H1 (cell line): ENCODE measurements at regions not wholly inside any gene's neighbourhood (a gene's known extent, or its start where the extent isn't known, plus 50 kb on each side); places are given as distances from the start of the nearest gene placed in this dataset.

Source experiments
- CTCF ChIA-PET: fragments of 300-600 bp; sonication (Branson Sonifier 250); formaldehyde crosslinking; loops from one replicate; lab custom pipeline; 2021; ENCODE audit not compliant: partially characterized antibody; lab: Charles Lee
- POLR2A ChIA-PET: fragments of 300-600 bp; sonication (Branson Sonifier 250); formaldehyde crosslinking; loops from one replicate; lab custom pipeline; 2021; ENCODE audit warnings: inconsistent platforms; ENCODE audit not compliant: partially characterized antibody; lab: Charles Lee
- DNase-seq, 2 experiments: peaks; one replicate each; pipeline versions ENCODE4 v3.0.0 to v3.0.0-alpha.2; 2010 to 2022; ENCODE audit warnings: low spot score in 2 of 2, low read depth in 1 of 2, mixed read lengths in 1 of 2
- FAIRE-seq: peaks from 2 replicates; lab custom pipeline; 2011; peaks lifted over from hg19 to GRCh38; lab: Jason Lieb, UNC
- H2AFZ ChIP-seq: 2 replicates; pipeline ENCODE4 v1.8.1; 2012; ENCODE audit warnings: low read length, inconsistent platforms
- H2AK5ac ChIP-seq: 2 replicates; pipeline ENCODE4 v1.6.1; 2013; ENCODE audit warnings: low read depth, low read length
- H2BK120ac ChIP-seq: replicated peaks from 2 replicates; pipeline ENCODE3; 2013; ENCODE audit warnings: low read depth, low read length, inconsistent platforms
- H2BK12ac ChIP-seq: 2 replicates; pipeline ENCODE4 v1.6.1; 2013; ENCODE audit warnings: low read depth, low read length
- H2BK15ac ChIP-seq: 2 replicates; pipeline ENCODE4 v1.6.1; 2013; ENCODE audit warnings: low read length
- H2BK20ac ChIP-seq: 2 replicates; pipeline ENCODE4 v1.6.1; 2013; ENCODE audit warnings: low read length
- H2BK5ac ChIP-seq: 2 replicates; pipeline ENCODE4 v1.6.1; 2013; ENCODE audit warnings: low read depth, low read length
- H3K14ac ChIP-seq: 2 replicates; pipeline ENCODE4 v1.6.1; 2013; ENCODE audit warnings: inconsistent platforms; ENCODE audit not compliant: insufficient read length
- H3K18ac ChIP-seq: 2 replicates; pipeline ENCODE4 v1.6.1; 2013; ENCODE audit warnings: low read length; ENCODE audit errors: extremely low read depth
- H3K23ac ChIP-seq: 2 replicates; pipeline ENCODE4 v1.6.1; 2013; ENCODE audit warnings: inconsistent platforms; ENCODE audit not compliant: insufficient read length
- H3K23me2 ChIP-seq: 2 replicates; pipeline ENCODE4 v1.6.1; 2013; ENCODE audit warnings: low read depth, low read length
- H3K27ac ChIP-seq: 2 replicates; pipeline ENCODE4 v1.6.1; 2011; ENCODE audit warnings: low read depth, low read length, inconsistent platforms
- H3K27me3 ChIP-seq, 4 experiments: replicated peaks in 1 of 4; 1 replicate in 1 of 4; 2 replicates in 3 of 4; pipeline versions ENCODE4 v1.6.1 to v1.8.1; 2011 to 2013; ENCODE audit warnings: low read length in 3 of 4, mild to moderate bottlenecking in 3 of 4, inconsistent platforms in 2 of 4, mixed read lengths in 2 of 4, moderate library complexity in 1 of 4; ENCODE audit not compliant: control insufficient read depth in 3 of 4, insufficient read depth in 3 of 4; ENCODE audit errors: extremely low read depth in 1 of 4
- H3K36me3 ChIP-seq, 4 experiments: 2 replicates each; pipeline versions ENCODE4 v1.6.1 to v1.8.1; 2011 to 2013; ENCODE audit warnings: mild to moderate bottlenecking in 4 of 4, low read length in 3 of 4, moderate library complexity in 2 of 4, control low read depth in 1 of 4, inconsistent platforms in 1 of 4; ENCODE audit not compliant: insufficient read depth in 4 of 4, control insufficient read depth in 2 of 4
- H3K4ac ChIP-seq: replicated peaks from 2 replicates; pipeline ENCODE3; 2013; ENCODE audit warnings: low read length, low read depth, mixed read lengths, inconsistent platforms; ENCODE audit not compliant: insufficient read length
- H3K4me1 ChIP-seq, 4 experiments: replicated peaks in 1 of 4; 1 replicate in 1 of 4; 2 replicates in 3 of 4; pipeline versions ENCODE4 v1.6.1 to v1.8.1; 2011 to 2013; ENCODE audit warnings: low read length in 3 of 4, inconsistent platforms in 2 of 4, mixed read lengths in 1 of 4; ENCODE audit not compliant: insufficient read depth in 4 of 4, control insufficient read depth in 3 of 4
- H3K4me2 ChIP-seq, 2 experiments: 2 replicates each; pipeline versions ENCODE4 v1.6.1 to v1.8.1; 2011 to 2013; ENCODE audit warnings: low read depth in 2 of 2, low read length in 2 of 2, control low read depth in 1 of 2, inconsistent platforms in 1 of 2, mild to moderate bottlenecking in 1 of 2; ENCODE audit not compliant: insufficient read depth in 1 of 2
- H3K4me3 ChIP-seq, 4 experiments: fragments of 200-600, 300-600 bp in 1 of 4; sonication (generic), shearing (Covaris generic), sonication (Bioruptor Twin) in 1 of 4; 2 replicates each; pipeline versions ENCODE4 v1.5.1 to v1.8.1; 2011 to 2016; ENCODE audit warnings: low read length in 4 of 4, low read depth in 3 of 4, control low read depth in 2 of 4, inconsistent platforms in 2 of 4, mild to moderate bottlenecking in 2 of 4, mixed read lengths in 1 of 4, moderate library complexity in 1 of 4; ENCODE audit not compliant: insufficient read depth in 2 of 4; ENCODE audit errors: extremely low read depth in 1 of 4
- H3K56ac ChIP-seq: replicated peaks from 2 replicates; pipeline ENCODE3; 2013; ENCODE audit warnings: low read depth, mild to moderate bottlenecking, mixed read lengths, low read length, inconsistent platforms; ENCODE audit not compliant: insufficient read length
- H3K79me1 ChIP-seq: 2 replicates; pipeline ENCODE4 v1.6.1; 2013; ENCODE audit warnings: low read depth, low read length, control low read depth
- H3K79me2 ChIP-seq, 2 experiments: 2 replicates each; pipeline versions ENCODE4 v1.6.1 to v1.8.1; 2012 to 2013; ENCODE audit warnings: low read length in 2 of 2, mild to moderate bottlenecking in 2 of 2, inconsistent platforms in 1 of 2; ENCODE audit not compliant: insufficient read depth in 2 of 2, control insufficient read depth in 1 of 2
- H3K9ac ChIP-seq, 4 experiments: replicated peaks in 1 of 4; 1 replicate in 1 of 4; 2 replicates in 3 of 4; pipeline versions ENCODE4 v1.6.1 to v1.8.1; 2011 to 2013; ENCODE audit warnings: low read depth in 3 of 4, low read length in 3 of 4, control low read depth in 2 of 4, mild to moderate bottlenecking in 2 of 4, moderate library complexity in 2 of 4, inconsistent platforms in 1 of 4; ENCODE audit errors: extremely low read depth in 1 of 4
- H3K9me3 ChIP-seq, 2 experiments: 2 replicates each; pipeline versions ENCODE4 v1.6.1 to v1.8.1; 2012 to 2013; ENCODE audit warnings: mild to moderate bottlenecking in 2 of 2, moderate library complexity in 2 of 2, control low read depth in 1 of 2, inconsistent platforms in 1 of 2, low read depth in 1 of 2, low read length in 1 of 2, mixed read lengths in 1 of 2; ENCODE audit not compliant: insufficient read depth in 2 of 2
- H4K20me1 ChIP-seq, 2 experiments: replicated peaks in 1 of 2; 2 replicates each; pipeline versions ENCODE3 to v1.8.1; 2011 to 2013; ENCODE audit warnings: inconsistent platforms in 2 of 2, low read length in 2 of 2, mild to moderate bottlenecking in 1 of 2; ENCODE audit not compliant: insufficient read depth in 2 of 2, control insufficient read depth in 1 of 2
- H4K5ac ChIP-seq: 2 replicates; pipeline ENCODE4 v1.6.1; 2013; ENCODE audit warnings: low read length, low read depth, mixed read lengths, inconsistent platforms; ENCODE audit not compliant: insufficient read length
- H4K8ac ChIP-seq: 2 replicates; pipeline ENCODE4 v1.8.0; 2013; ENCODE audit warnings: mild to moderate bottlenecking, moderate library complexity, low read length, inconsistent platforms; ENCODE audit not compliant: insufficient read depth; ENCODE audit errors: extremely low read depth
- H4K91ac ChIP-seq: replicated peaks from 2 replicates; pipeline ENCODE3; 2013; ENCODE audit warnings: low read length, mixed read lengths, inconsistent platforms; ENCODE audit not compliant: insufficient read length
- BRCA1 ChIP-seq: IDR thresholded peaks from 2 replicates; pipeline ENCODE4 v1.6.1; 2012; ENCODE audit warnings: low read depth, low read length, improper control_type of control experiment
- CEBPB ChIP-seq: IDR thresholded peaks from 2 replicates; pipeline ENCODE4 v1.6.1; 2012; ENCODE audit warnings: low read depth, low read length
- EGR1 ChIP-seq: IDR thresholded peaks from 2 replicates; pipeline ENCODE4 v1.6.1; 2011; ENCODE audit warnings: low read depth, low read length, borderline replicate concordance
- GABPA ChIP-seq: IDR thresholded peaks from 2 replicates; pipeline ENCODE4 v1.6.1; 2011; ENCODE audit warnings: mild to moderate bottlenecking, low read length, moderate library complexity, borderline replicate concordance; ENCODE audit not compliant: insufficient read depth
- NRF1 ChIP-seq: IDR thresholded peaks from 2 replicates; pipeline ENCODE4 v1.6.1; 2011; ENCODE audit warnings: mild to moderate bottlenecking, low read depth, low read length, improper control_type of control experiment
- RAD21 ChIP-seq, 2 experiments: IDR thresholded peaks in 1 of 2; conservative IDR thresholded peaks in 1 of 2; 2 replicates each; pipeline ENCODE4 v1.6.1; 2011; ENCODE audit warnings: low read depth in 2 of 2, low read length in 2 of 2, improper control_type of control experiment in 1 of 2, inconsistent platforms in 1 of 2, mild to moderate bottlenecking in 1 of 2, moderate library complexity in 1 of 2
- SIX5 ChIP-seq: IDR thresholded peaks from 2 replicates; pipeline ENCODE4 v1.6.1; 2011; ENCODE audit warnings: mild to moderate bottlenecking, low read depth, low read length
- WGBS, 2 experiments: shearing (Covaris generic) in 1 of 2; methylation state at CpG; one replicate each; pipeline versions ENCODE4 v1.1.6 to v1.1.7; 2013 to 2015; ENCODE audit warnings: low lambda C conversion rate in 2 of 2, mixed read lengths in 2 of 2, inconsistent platforms in 1 of 2, low coverage in 1 of 2, missing lambda C conversion rate in 1 of 2; ENCODE audit not compliant: insufficient replicate concordance in 2 of 2, insufficient coverage in 1 of 2, insufficient read length in 1 of 2; ENCODE audit errors: extremely low coverage in 1 of 2, missing lambda C conversion rate in 1 of 2; 5-methylcytosine and 5-hydroxymethylcytosine counted together

- no peak for FAIRE-seq
- H3K56ac ChIP-seq, result no peak overlapping the region
- H4K8ac ChIP-seq, result no peak overlapping the region
- H2BK20ac ChIP-seq, result no peak overlapping the region
- H2BK5ac ChIP-seq, result no peak overlapping the region
- H3K23ac ChIP-seq, result no peak overlapping the region
- POLR2A ChIA-PET, result no interaction called here
- no peak overlapping the region for H2AK5ac ChIP-seq
- H3K27ac ChIP-seq, result no peak overlapping the region
- no peak for TF ChIP-seq CEBPB
- TF ChIP-seq RAD21 (IDR thresholded peaks at IDR 0.05 in 1 of 2, conservative IDR thresholded peaks at IDR 0.05 in 1 of 2; ENCODE audit: low read depth in 2 of 2, low read length in 2 of 2), result no peak
- no peak for TF ChIP-seq NRF1
- TF ChIP-seq EGR1, result no peak
- no peak for TF ChIP-seq SIX5
- TF ChIP-seq GABPA, result no peak
- no peak for TF ChIP-seq BRCA1
- TF ChIP-seq, all 59 proteins: peak for 0
- CTCF ChIA-PET, result interaction anchor here (1.2 to 11.8 kb wide), 7 partner anchors 9 to 513 kb away, joined by 3 to 149 read pairs (median 9); partner anchors contain the start of gene MKKS
- no peaks in the 10 kb centered on the region for H3K79me2 ChIP-seq
- no peaks in the 10 kb centered on the region for H4K20me1 ChIP-seq
- H3K4me1 ChIP-seq, result no peaks in the 10 kb centered on the region
- no peak overlapping the region for H3K18ac ChIP-seq
- no peaks in the 10 kb centered on the region for H3K23me2 ChIP-seq
- no peaks in the 10 kb centered on the region; the same call in 1 of the 2 replicates for H3K79me1 ChIP-seq
- H3K4me3 ChIP-seq, result no peak overlapping the region
- no peak overlapping the region for H3K4ac ChIP-seq
- no peak overlapping the region for H3K14ac ChIP-seq
- H2BK15ac ChIP-seq, result no peak overlapping the region
- no peak overlapping the region for H2BK12ac ChIP-seq
- WGBS, 2 experiments, result 100% methylated on average over 2 of the region's 2 CpGs; no CpG with 5 or more reads in 1 of the 2 experiments
- H3K9me3 ChIP-seq, result no peaks in the 10 kb centered on the region
- H4K91ac ChIP-seq, result no peak overlapping the region
- H2BK120ac ChIP-seq, result no peak overlapping the region
- no peak for DNase-seq
- H2AFZ ChIP-seq, result no peak overlapping the region
- H3K9ac ChIP-seq, result no peak overlapping the region
- no peaks in the 10 kb centered on the region for H3K27me3 ChIP-seq
- H4K5ac ChIP-seq, result no peak overlapping the region
- H3K4me2 ChIP-seq, result no peak overlapping the region
- H3K36me3 ChIP-seq, result no peaks in the 10 kb centered on the region
Measured at GRCh38 chr20:9920866-9921265, 82.0 kb upstream of the PAK5 start.
